ENCODE measurements at regions not wholly inside any gene's neighbourhood (a gene's known extent, or its start where the extent isn't known, plus 50 kb on each side); places are given as distances from the start of the nearest gene placed in this dataset.

GRCh38 chr7:35498416-35498815 lies 196.5 kb downstream of the HERPUD2 start:
- DNase-seq = no peak

- DNase-seq = no peak
Measured at GRCh38 chr7:35495844-35496243, 199.1 kb downstream of the HERPUD2 start.

- no peak for DNase-seq
Measured at GRCh38 chr7:35495377-35495776, 199.6 kb downstream of the HERPUD2 start.

GRCh38 chr7:35494407-35494806 lies 200.5 kb downstream of the HERPUD2 start:
- no peak for DNase-seq

- DNase-seq = no peak
Measured at GRCh38 chr7:35492451-35493175, 202.3 kb downstream of the HERPUD2 start.

GRCh38 chr7:35491233-35491632 lies 203.7 kb downstream of the HERPUD2 start:
- DNase-seq = no peak

GRCh38 chr7:35487841-35488240 lies 207.1 kb downstream of the HERPUD2 start:
- no peak for DNase-seq

GRCh38 chr7:35487402-35487801 lies 207.5 kb downstream of the HERPUD2 start:
- DNase-seq = no peak

GRCh38 chr7:35485436-35485835 lies 209.5 kb downstream of the HERPUD2 start:
- no peak for DNase-seq

- no peak for DNase-seq
Measured at GRCh38 chr7:35483568-35483967, 211.4 kb downstream of the HERPUD2 start.

- no peak for DNase-seq
Measured at GRCh38 chr7:35482231-35482630, 212.7 kb downstream of the HERPUD2 start.

GRCh38 chr7:35480806-35481205 lies 214.1 kb downstream of the HERPUD2 start:
- no peak for DNase-seq

GRCh38 chr7:35477609-35478008 lies 217.3 kb downstream of the HERPUD2 start:
- no peak for DNase-seq

- no peak for DNase-seq
Measured at GRCh38 chr7:35474100-35474499, 220.2 kb upstream of the TBX20 start.

- no peak for DNase-seq
Measured at GRCh38 chr7:35468606-35469005, 214.7 kb upstream of the TBX20 start.

GRCh38 chr7:35467456-35467978 lies 213.6 kb upstream of the TBX20 start:
- no peak for DNase-seq

- no peak for DNase-seq
Measured at GRCh38 chr7:35465791-35466336, 212.0 kb upstream of the TBX20 start.

- no peak for DNase-seq
Measured at GRCh38 chr7:35463751-35464150, 209.9 kb upstream of the TBX20 start.

GRCh38 chr7:35463176-35463700 lies 209.3 kb upstream of the TBX20 start:
- DNase-seq = no peak

- no peak for DNase-seq
Measured at GRCh38 chr7:35454575-35455385, 200.9 kb upstream of the TBX20 start.

GRCh38 chr7:35450456-35451214 lies 196.7 kb upstream of the TBX20 start:
- DNase-seq = no peak

- no peak for DNase-seq
Measured at GRCh38 chr7:35448486-35448885, 194.6 kb upstream of the TBX20 start.

- DNase-seq = no peak
Measured at GRCh38 chr7:35446091-35446490, 192.2 kb upstream of the TBX20 start.

Measured in fibroblast of upper back skin (primary cell).